ENCODE measurements at regions not wholly inside any gene's neighbourhood (a gene's known extent, or its start where the extent isn't known, plus 50 kb on each side); places are given as distances from the start of the nearest gene placed in this dataset.

GRCh38 chr2:160581035-160581434, 87.4 kb upstream of the RBMS1 start (continued):
- TF ChIP-seq IRF1 (CRISPR knock-in tag; IDR thresholded peaks at IDR 0.05) (no peak), PRDM15 (CRISPR knock-in tag; IDR thresholded peaks at IDR 0.05) (no peak), CREB1 (CRISPR knock-in tag; IDR thresholded peaks at IDR 0.05) (no peak), FOXK1 (CRISPR knock-in tag; IDR thresholded peaks at IDR 0.05) (no peak), ZNF671 (CRISPR knock-in tag; IDR thresholded peaks at IDR 0.05) (no peak), NFE2L1 (CRISPR knock-in tag; IDR thresholded peaks at IDR 0.05) (no peak)

DNA sequence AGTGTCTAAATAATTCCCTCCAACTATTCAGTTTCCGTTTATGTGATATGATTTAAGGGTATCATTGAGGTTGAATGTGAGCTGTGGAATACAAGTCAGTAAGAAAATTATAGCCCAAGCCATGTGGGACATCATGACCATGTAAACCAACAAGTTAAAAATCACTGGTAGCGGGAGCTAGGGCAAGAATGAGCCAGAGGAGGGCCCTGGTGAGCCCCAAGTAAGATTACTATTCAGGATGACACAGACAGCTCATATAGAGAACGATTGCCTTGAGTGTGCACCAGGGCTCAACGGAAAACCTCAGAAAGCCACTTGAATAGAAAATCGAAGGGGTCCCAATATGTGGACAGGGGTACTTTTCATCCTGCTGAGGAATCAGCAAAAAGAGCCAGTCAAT, 87.8 kb upstream of the RBMS1 start:
- H3K27ac Mint-ChIP-seq: no peak overlapping the region
- TF ChIP-seq ZNF219 (CRISPR knock-in tag; IDR thresholded peaks at IDR 0.05; ENCODE audit: borderline replicate concordance) (no peak), NFYB (CRISPR knock-in tag; conservative IDR thresholded peaks at IDR 0.05; ENCODE audit: low read depth) (no peak), SMAD4 (CRISPR knock-in tag; IDR thresholded peaks at IDR 0.05) (no peak), ZBTB21 (CRISPR knock-in tag; IDR thresholded peaks at IDR 0.05; ENCODE audit: borderline replicate concordance) (no peak), ZNF138 (CRISPR knock-in tag; conservative IDR thresholded peaks at IDR 0.05) (no peak), EMX1 (CRISPR knock-in tag; IDR thresholded peaks at IDR 0.05) (no peak), FOXJ3 (CRISPR knock-in tag; IDR thresholded peaks at IDR 0.05; ENCODE audit: borderline replicate concordance) (no peak), JUN (CRISPR knock-in tag; IDR thresholded peaks at IDR 0.05) (no peak), ZNF671 (CRISPR knock-in tag; IDR thresholded peaks at IDR 0.05) (no peak), NR3C1 (CRISPR knock-in tag; conservative IDR thresholded peaks at IDR 0.05; ENCODE audit: low read depth) (no peak), ELF4 (CRISPR knock-in tag; IDR thresholded peaks at IDR 0.05; ENCODE audit: low read depth) (no peak)
- TF ChIP-seq, protein P1, sequence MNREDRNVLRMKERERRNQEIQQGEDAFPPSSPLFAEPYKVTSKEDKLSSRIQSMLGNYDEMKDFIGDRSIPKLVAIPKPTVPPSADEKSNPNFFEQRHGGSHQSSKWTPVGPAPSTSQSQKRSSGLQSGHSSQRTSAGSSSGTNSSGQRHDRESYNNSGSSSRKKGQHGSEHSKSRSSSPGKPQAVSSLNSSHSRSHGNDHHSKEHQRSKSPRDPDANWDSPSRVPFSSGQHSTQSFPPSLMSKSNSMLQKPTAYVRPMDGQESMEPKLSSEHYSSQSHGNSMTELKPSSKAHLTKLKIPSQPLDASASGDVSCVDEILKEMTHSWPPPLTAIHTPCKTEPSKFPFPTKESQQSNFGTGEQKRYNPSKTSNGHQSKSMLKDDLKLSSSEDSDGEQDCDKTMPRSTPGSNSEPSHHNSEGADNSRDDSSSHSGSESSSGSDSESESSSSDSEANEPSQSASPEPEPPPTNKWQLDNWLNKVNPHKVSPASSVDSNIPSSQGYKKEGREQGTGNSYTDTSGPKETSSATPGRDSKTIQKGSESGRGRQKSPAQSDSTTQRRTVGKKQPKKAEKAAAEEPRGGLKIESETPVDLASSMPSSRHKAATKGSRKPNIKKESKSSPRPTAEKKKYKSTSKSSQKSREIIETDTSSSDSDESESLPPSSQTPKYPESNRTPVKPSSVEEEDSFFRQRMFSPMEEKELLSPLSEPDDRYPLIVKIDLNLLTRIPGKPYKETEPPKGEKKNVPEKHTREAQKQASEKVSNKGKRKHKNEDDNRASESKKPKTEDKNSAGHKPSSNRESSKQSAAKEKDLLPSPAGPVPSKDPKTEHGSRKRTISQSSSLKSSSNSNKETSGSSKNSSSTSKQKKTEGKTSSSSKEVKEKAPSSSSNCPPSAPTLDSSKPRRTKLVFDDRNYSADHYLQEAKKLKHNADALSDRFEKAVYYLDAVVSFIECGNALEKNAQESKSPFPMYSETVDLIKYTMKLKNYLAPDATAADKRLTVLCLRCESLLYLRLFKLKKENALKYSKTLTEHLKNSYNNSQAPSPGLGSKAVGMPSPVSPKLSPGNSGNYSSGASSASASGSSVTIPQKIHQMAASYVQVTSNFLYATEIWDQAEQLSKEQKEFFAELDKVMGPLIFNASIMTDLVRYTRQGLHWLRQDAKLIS (CRISPR knock-in tag; IDR thresholded peaks at IDR 0.05; ENCODE audit: borderline replicate concordance): no peak
- TF ChIP-seq, protein P2, sequence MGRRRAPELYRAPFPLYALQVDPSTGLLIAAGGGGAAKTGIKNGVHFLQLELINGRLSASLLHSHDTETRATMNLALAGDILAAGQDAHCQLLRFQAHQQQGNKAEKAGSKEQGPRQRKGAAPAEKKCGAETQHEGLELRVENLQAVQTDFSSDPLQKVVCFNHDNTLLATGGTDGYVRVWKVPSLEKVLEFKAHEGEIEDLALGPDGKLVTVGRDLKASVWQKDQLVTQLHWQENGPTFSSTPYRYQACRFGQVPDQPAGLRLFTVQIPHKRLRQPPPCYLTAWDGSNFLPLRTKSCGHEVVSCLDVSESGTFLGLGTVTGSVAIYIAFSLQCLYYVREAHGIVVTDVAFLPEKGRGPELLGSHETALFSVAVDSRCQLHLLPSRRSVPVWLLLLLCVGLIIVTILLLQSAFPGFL (CRISPR knock-in tag; IDR thresholded peaks at IDR 0.05; ENCODE audit: borderline replicate concordance): no peak
- H3K36me3 Mint-ChIP-seq: peaks cover 8% of the 10 kb centered on the region
- ChIA-PET POLR2A (no interaction called here), CTCF (interaction anchor here (0.6 to 3.2 kb wide), 16 partner anchors 18 to 471 kb away, joined by 3 to 33 read pairs (median 4); no protein-coding TSS in a partner anchor)
- ATAC-seq (peak; percentile 84), DNase-seq (ENCODE audit: low spot score) (peak; percentile 37)
- H3K9me3 Mint-ChIP-seq: peaks cover 5% of the 10 kb centered on the region
- H3K4me1 Mint-ChIP-seq: peaks cover 45% of the 10 kb centered on the region
- no peak overlapping the region for H3K4me3 Mint-ChIP-seq
- no peaks in the 10 kb centered on the region for H3K27me3 Mint-ChIP-seq (ENCODE audit: low read depth)
